DOHH2 (cell line): ENCODE measurements at regions not wholly inside any gene's neighbourhood (a gene's known extent, or its start where the extent isn't known, plus 50 kb on each side); places are given as distances from the start of the nearest gene placed in this dataset.

Experiments used
- H3F3A ChIP-seq: fragments of 200-600 bp; sonication (generic), shearing (Covaris generic); 2 replicates; pipeline ENCODE4 v1.6.0; 2016; ENCODE audit warnings: antibody characterized with exemption, mild to moderate bottlenecking; ENCODE audit not compliant: control insufficient read depth, insufficient read depth
- H3K27ac ChIP-seq: fragments of 200-600 bp; sonication (generic); 2 replicates; pipeline ENCODE4 v1.5.1; 2014; ENCODE audit warnings: low read depth, mild to moderate bottlenecking, low read length, moderate library complexity
- H3K27me3 ChIP-seq: fragments of 200-600 bp; sonication (generic); 2 replicates; pipeline ENCODE4 v1.6.1; 2014; ENCODE audit warnings: mild to moderate bottlenecking, low read length, mixed read lengths; ENCODE audit not compliant: control insufficient read depth
- H3K36me3 ChIP-seq: fragments of 200-600 bp; sonication (generic); 2 replicates; pipeline ENCODE4 v1.6.1; 2014; ENCODE audit warnings: mild to moderate bottlenecking, low read length, moderate library complexity, mixed read lengths; ENCODE audit not compliant: control insufficient read depth
- H3K4me1 ChIP-seq: fragments of 200-600 bp; sonication (generic); 2 replicates; pipeline ENCODE4 v1.6.1; 2014; ENCODE audit warnings: mild to moderate bottlenecking, low read length, mixed read lengths; ENCODE audit not compliant: control insufficient read depth
- H3K4me2 ChIP-seq: fragments of 200-600 bp; sonication (generic); 2 replicates; pipeline ENCODE4 v1.6.0; 2014; ENCODE audit warnings: mild to moderate bottlenecking, low read length, moderate library complexity
- H3K4me3 ChIP-seq: fragments of 200-600 bp; sonication (generic); 2 replicates; pipeline ENCODE4 v1.5.1; 2014; ENCODE audit warnings: mild to moderate bottlenecking, low read length, mixed read lengths
- H3K79me2 ChIP-seq: fragments of 200-600 bp; sonication (generic); 2 replicates; pipeline ENCODE4 v1.6.1; 2014; ENCODE audit warnings: mild to moderate bottlenecking, low read length, mixed read lengths; ENCODE audit not compliant: control insufficient read depth
- H3K9me2 ChIP-seq: fragments of 200-600 bp; sonication (generic); replicated peaks from 2 replicates; pipeline ENCODE4 v1.6.1; 2014; ENCODE audit warnings: mild to moderate bottlenecking, low read length, mixed read lengths; ENCODE audit not compliant: control insufficient read depth
- H3K9me3 ChIP-seq: fragments of 200-600 bp; sonication (generic); 2 replicates; pipeline ENCODE4 v1.6.1; 2014; ENCODE audit warnings: antibody characterized with exemption, low read length, mixed read lengths; ENCODE audit not compliant: control insufficient read depth, insufficient read depth
- H4K20me1 ChIP-seq: fragments of 200-600 bp; sonication (generic); 2 replicates; pipeline ENCODE4 v1.6.0; 2014; ENCODE audit warnings: low read depth, mild to moderate bottlenecking, antibody characterized with exemption, low read length, moderate library complexity; ENCODE audit not compliant: control insufficient read depth, insufficient read depth
- CTCF ChIP-seq: fragments of 200-600 bp; sonication (generic); IDR thresholded peaks from one replicate; pipeline ENCODE4 v1.5.1; 2014; ENCODE audit warnings: antibody characterized with exemption, mild to moderate bottlenecking, low read depth, low read length; ENCODE audit not compliant: poor library complexity, severe bottlenecking
- EZH2phosphoT487 ChIP-seq: fragments of 200-600 bp; sonication (generic); IDR thresholded peaks from 2 replicates; pipeline ENCODE4 v1.6.1; 2017; ENCODE audit warnings: borderline replicate concordance, mild to moderate bottlenecking, antibody characterized with exemption, low read length, moderate library complexity, mixed read lengths

GRCh38 chr5:57334475-57334874 lies 148.1 kb downstream of the ACTBL2 start:
- no peaks in the 10 kb centered on the region for H3F3A ChIP-seq
- H3K9me2 ChIP-seq, result no peaks in the 10 kb centered on the region
- no peaks in the 10 kb centered on the region for H3K4me1 ChIP-seq
- H3K27me3 ChIP-seq, result peaks cover 3% of the 10 kb centered on the region; the same call in 1 of the 2 replicates
- no peak overlapping the region for H3K27ac ChIP-seq
- no peaks in the 10 kb centered on the region for H3K9me3 ChIP-seq
- no peaks in the 10 kb centered on the region for H3K36me3 ChIP-seq
- H4K20me1 ChIP-seq, result no peaks in the 10 kb centered on the region
- no peak overlapping the region for H3K4me3 ChIP-seq
- no peak for TF ChIP-seq EZH2phosphoT487
- no peak for TF ChIP-seq CTCF
- no peaks in the 10 kb centered on the region for H3K79me2 ChIP-seq
- no peak overlapping the region for H3K4me2 ChIP-seq

- peaks cover 3% of the 10 kb centered on the region; the same call in 1 of the 2 replicates for H3K27me3 ChIP-seq
- no peak overlapping the region for H3K4me2 ChIP-seq
- TF ChIP-seq EZH2phosphoT487 (no peak), CTCF (no peak)
- H3F3A ChIP-seq, result no peaks in the 10 kb centered on the region
- no peaks in the 10 kb centered on the region for H3K36me3 ChIP-seq
- no peak overlapping the region for H3K4me3 ChIP-seq
- no peaks in the 10 kb centered on the region for H3K4me1 ChIP-seq
- no peaks in the 10 kb centered on the region for H3K79me2 ChIP-seq
- H4K20me1 ChIP-seq, result no peaks in the 10 kb centered on the region
- H3K9me2 ChIP-seq, result no peaks in the 10 kb centered on the region
- H3K9me3 ChIP-seq, result no peaks in the 10 kb centered on the region
- H3K27ac ChIP-seq, result no peak overlapping the region
Measured at GRCh38 chr5:57332361-57332760, 150.2 kb downstream of the ACTBL2 start.

- Histone ChIP-seq H3K27me3 (peaks cover 8% of the 10 kb centered on the region), H3K4me1 (no peaks in the 10 kb centered on the region), H3F3A (no peaks in the 10 kb centered on the region), H3K9me2 (no peaks in the 10 kb centered on the region), H4K20me1 (no peaks in the 10 kb centered on the region), H3K36me3 (no peaks in the 10 kb centered on the region), H3K4me2 (no peak overlapping the region), H3K79me2 (no peaks in the 10 kb centered on the region), H3K4me3 (no peak overlapping the region), H3K9me3 (no peaks in the 10 kb centered on the region), H3K27ac (no peak overlapping the region)
- TF ChIP-seq CTCF (no peak), EZH2phosphoT487 (no peak)
Measured at GRCh38 chr5:57327561-57328367, 153.9 kb downstream of the GPBP1 start.
